ENCODE measurements at regions not wholly inside any gene's neighbourhood (a gene's known extent, or its start where the extent isn't known, plus 50 kb on each side); places are given as distances from the start of the nearest gene placed in this dataset.

GRCh38 chr17:13306310-13306962 is 288.6 kb upstream of the ELAC2 start:
- peak; percentile 81 for DNase-seq (ENCODE audit: extremely low read depth, low read depth)
- TF ChIP-seq CTCF (IDR thresholded peaks at IDR 0.05; ENCODE audit: low read depth, low read length, missing control alignments), result peak; percentile 73
- H3K4me3 ChIP-seq (replicated peaks; ENCODE audit: low read depth, low read length), result no peak overlapping the region

DNA sequence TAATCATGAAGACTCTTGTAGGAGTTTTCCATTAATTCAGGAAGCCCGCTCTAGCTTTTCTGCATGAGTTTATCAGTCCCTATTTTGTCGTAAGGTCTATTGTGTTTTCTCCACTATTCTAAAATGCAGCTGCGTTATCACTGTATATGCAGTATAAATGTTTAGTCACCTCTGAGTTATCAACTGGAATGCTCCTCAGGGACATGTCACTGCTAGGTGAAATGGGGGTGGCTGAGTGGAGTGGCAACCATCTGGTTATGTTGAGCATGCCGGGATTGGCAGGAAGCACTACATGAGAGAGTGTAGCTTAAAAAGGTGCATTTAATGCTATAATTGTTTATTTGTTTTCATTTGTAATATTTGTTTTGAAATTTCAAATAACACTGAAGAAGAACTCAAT is 285.2 kb upstream of the ELAC2 start:
- H3K4me3 ChIP-seq (replicated peaks; ENCODE audit: low read depth, low read length), result no peak overlapping the region
- no peak for DNase-seq (ENCODE audit: extremely low read depth, low read depth)
- TF ChIP-seq CTCF (IDR thresholded peaks at IDR 0.05; ENCODE audit: low read depth, low read length, missing control alignments), result no peak

GRCh38 chr17:13302419-13302818 is 284.6 kb upstream of the ELAC2 start:
- no peak overlapping the region for H3K4me3 ChIP-seq (replicated peaks; ENCODE audit: low read depth, low read length)
- DNase-seq (ENCODE audit: extremely low read depth, low read depth), result no peak
- TF ChIP-seq CTCF (IDR thresholded peaks at IDR 0.05; ENCODE audit: low read depth, low read length, missing control alignments), result no peak

DNA sequence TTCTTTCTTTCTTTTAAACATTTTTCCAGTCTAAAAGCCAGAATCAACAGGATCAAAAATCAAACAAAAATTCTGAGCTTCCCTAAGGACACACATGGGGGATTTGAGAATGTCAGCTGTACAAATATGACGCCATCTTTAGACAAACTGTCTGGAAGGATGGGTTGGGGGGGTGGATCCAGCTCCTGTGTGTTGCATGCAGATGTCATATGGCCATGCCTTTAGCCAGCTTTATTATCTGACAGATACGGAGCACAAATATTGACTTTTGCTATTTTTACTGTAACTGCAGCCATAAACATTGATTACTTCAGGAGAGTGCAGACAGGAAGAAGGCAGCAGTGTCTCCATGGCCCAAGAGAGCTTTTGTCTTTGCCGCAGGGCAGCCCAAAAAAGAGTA is 279.4 kb upstream of the ELAC2 start:
- TF ChIP-seq CTCF (IDR thresholded peaks at IDR 0.05; ENCODE audit: low read depth, low read length, missing control alignments), result no peak
- DNase-seq (ENCODE audit: extremely low read depth, low read depth), result no peak

DNA sequence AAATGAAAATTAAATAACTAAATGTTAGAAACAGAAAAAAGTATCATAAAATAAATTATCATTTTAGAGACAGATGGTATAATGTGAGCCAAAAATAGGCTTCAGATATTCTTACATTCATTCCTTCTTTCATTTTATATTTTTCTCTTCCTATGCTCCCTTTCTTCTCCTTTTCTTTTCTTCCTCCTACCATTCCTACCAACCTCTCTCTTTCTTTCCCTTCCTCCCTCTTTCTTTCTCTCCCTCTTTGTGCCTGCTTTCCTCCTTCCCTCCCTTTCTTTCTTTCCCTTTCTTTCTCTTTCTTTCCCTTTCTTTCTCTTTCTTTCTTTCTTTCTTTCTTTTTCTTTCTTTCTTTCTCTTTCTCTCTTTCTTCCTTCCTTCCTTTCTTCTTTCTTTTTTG is 275.6 kb upstream of the ELAC2 start:
- DNase-seq (ENCODE audit: extremely low read depth, low read depth), result no peak
- TF ChIP-seq CTCF (IDR thresholded peaks at IDR 0.05; ENCODE audit: low read depth, low read length, missing control alignments), result no peak
- H3K4me3 ChIP-seq (replicated peaks; ENCODE audit: low read depth, low read length), result no peak overlapping the region

More for the DNA sequence above, 279.4 kb upstream of the ELAC2 start:
- no peak overlapping the region for H3K4me3 ChIP-seq (replicated peaks; ENCODE audit: low read depth, low read length)

DNA sequence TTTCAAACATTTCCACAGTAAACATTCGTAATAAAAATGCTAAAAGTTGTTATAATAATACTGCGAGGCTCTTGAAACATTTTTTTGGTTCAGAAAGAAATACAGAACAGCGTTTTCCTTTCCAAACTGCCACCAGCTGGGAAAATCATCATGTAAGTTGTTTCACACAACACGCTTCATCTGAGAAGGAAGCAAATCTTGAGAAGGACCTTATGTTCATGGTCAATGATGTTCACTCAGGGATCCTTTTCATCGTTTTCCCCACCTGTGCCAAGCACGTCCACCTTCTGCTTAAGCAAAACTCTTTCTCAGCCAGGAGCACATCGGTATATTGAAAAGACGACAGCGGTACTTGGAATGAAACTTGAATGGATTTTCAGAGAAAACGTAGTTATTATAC is 274.5 kb upstream of the ELAC2 start:
- TF ChIP-seq CTCF (IDR thresholded peaks at IDR 0.05; ENCODE audit: low read depth, low read length, missing control alignments), result no peak
- DNase-seq (ENCODE audit: extremely low read depth, low read depth), result no peak

DNA sequence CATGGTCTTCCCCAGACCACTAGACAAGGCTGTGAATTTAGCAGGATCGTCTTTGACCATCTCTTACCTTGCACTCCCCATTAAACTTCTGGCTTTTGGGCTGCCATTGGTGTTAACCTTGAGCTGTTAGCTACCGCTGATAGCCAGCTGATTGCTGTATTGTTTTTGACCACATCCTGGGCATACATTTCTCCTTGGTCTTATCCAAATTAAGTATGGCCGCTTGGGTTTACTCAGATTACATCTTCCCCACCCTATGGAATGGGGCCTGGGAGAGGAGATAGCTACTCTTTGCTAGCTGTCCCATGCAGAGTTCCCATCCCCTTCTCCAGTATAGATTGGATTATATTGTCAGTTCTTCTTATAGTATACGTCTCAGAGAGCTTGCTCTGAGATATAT is 270.4 kb upstream of the ELAC2 start:
- TF ChIP-seq CTCF (IDR thresholded peaks at IDR 0.05; ENCODE audit: low read depth, low read length, missing control alignments), result no peak
- no peak overlapping the region for H3K4me3 ChIP-seq (replicated peaks; ENCODE audit: low read depth, low read length)

More for the DNA sequence above, 274.5 kb upstream of the ELAC2 start:
- no peak overlapping the region for H3K4me3 ChIP-seq (replicated peaks; ENCODE audit: low read depth, low read length)

More for the DNA sequence above, 270.4 kb upstream of the ELAC2 start:
- no peak for DNase-seq (ENCODE audit: extremely low read depth, low read depth)
